ENCODE measurements at regions not wholly inside any gene's neighbourhood (a gene's known extent, or its start where the extent isn't known, plus 50 kb on each side); places are given as distances from the start of the nearest gene placed in this dataset.
A peak's percentile ranks its signal among the peaks of the same experiment; 100 is the strongest.

- H3K9me3 ChIP-seq (ENCODE audit: low read depth), result no peaks in the 10 kb centered on the region
- DNase-seq (ENCODE audit: low read depth in 1 of 2, low spot score in 1 of 2), result no peak
- H3K36me3 ChIP-seq, result no peaks in the 10 kb centered on the region
- H3K27me3 ChIP-seq, result no peaks in the 10 kb centered on the region
- no peak overlapping the region for H3K27ac ChIP-seq
- no peak overlapping the region for H3K4me3 ChIP-seq
- TF ChIP-seq CTCF (IDR thresholded peaks at IDR 0.05; ENCODE audit: low read depth, low read length), result no peak
- no peaks in the 10 kb centered on the region for H3K4me1 ChIP-seq (ENCODE audit: low read depth)
Measured at GRCh38 chr10:130884456-130884855, 427.1 kb downstream of the TCERG1L start.

- no peak for TF ChIP-seq CTCF (IDR thresholded peaks at IDR 0.05; ENCODE audit: low read depth, low read length)
- Histone ChIP-seq H3K36me3 (no peaks in the 10 kb centered on the region), H3K9me3 (ENCODE audit: low read depth) (no peaks in the 10 kb centered on the region), H3K27me3 (no peaks in the 10 kb centered on the region), H3K27ac (no peak overlapping the region), H3K4me3 (no peak overlapping the region), H3K4me1 (ENCODE audit: low read depth) (no peaks in the 10 kb centered on the region)
- peak; percentile 5 for DNase-seq (ENCODE audit: low read depth in 1 of 2, low spot score in 1 of 2)
Measured at GRCh38 chr10:130885021-130885655, 426.4 kb downstream of the TCERG1L start.

- TF ChIP-seq CTCF (IDR thresholded peaks at IDR 0.05; ENCODE audit: low read depth, low read length), result no peak
- Histone ChIP-seq H3K4me3 (no peak overlapping the region), H3K27ac (no peak overlapping the region)
Measured at GRCh38 chr10:130887170-130887569, 424.4 kb downstream of the TCERG1L start.

GRCh38 chr10:130888493-130888892, 423.0 kb downstream of the TCERG1L start:
- H3K4me3 ChIP-seq, result no peak overlapping the region
- H3K9me3 ChIP-seq (ENCODE audit: low read depth), result no peaks in the 10 kb centered on the region
- no peak for TF ChIP-seq CTCF (IDR thresholded peaks at IDR 0.05; ENCODE audit: low read depth, low read length)
- no peak overlapping the region for H3K27ac ChIP-seq
- DNase-seq (ENCODE audit: low read depth in 1 of 2, low spot score in 1 of 2), result no peak
- no peaks in the 10 kb centered on the region for H3K36me3 ChIP-seq
- no peaks in the 10 kb centered on the region for H3K4me1 ChIP-seq (ENCODE audit: low read depth)
- no peaks in the 10 kb centered on the region for H3K27me3 ChIP-seq

More at GRCh38 chr10:130887170-130887569, 424.4 kb downstream of the TCERG1L start:
- H3K9me3 ChIP-seq (ENCODE audit: low read depth), result no peaks in the 10 kb centered on the region
- H3K27me3 ChIP-seq, result no peaks in the 10 kb centered on the region
- no peaks in the 10 kb centered on the region for H3K4me1 ChIP-seq (ENCODE audit: low read depth)
- no peak for DNase-seq (ENCODE audit: low read depth in 1 of 2, low spot score in 1 of 2)
- no peaks in the 10 kb centered on the region for H3K36me3 ChIP-seq

- H3K4me3 ChIP-seq, result no peak overlapping the region
- no peak overlapping the region for H3K27ac ChIP-seq
- no peaks in the 10 kb centered on the region for H3K27me3 ChIP-seq
- TF ChIP-seq CTCF (IDR thresholded peaks at IDR 0.05; ENCODE audit: low read depth, low read length), result no peak
- no peaks in the 10 kb centered on the region for H3K36me3 ChIP-seq
- no peaks in the 10 kb centered on the region for H3K4me1 ChIP-seq (ENCODE audit: low read depth)
- H3K9me3 ChIP-seq (ENCODE audit: low read depth), result no peaks in the 10 kb centered on the region
- no peak for DNase-seq (ENCODE audit: low read depth in 1 of 2, low spot score in 1 of 2)
Measured at GRCh38 chr10:130889240-130889639, 422.3 kb downstream of the TCERG1L start.
